ENCODE measurements at regions not wholly inside any gene's neighbourhood (a gene's known extent, or its start where the extent isn't known, plus 50 kb on each side); places are given as distances from the start of the nearest gene placed in this dataset.
"Not testable (repeated sequence)": the region's sequence is repeated elsewhere in the genome, so short reads cannot be mapped to it uniquely, and the experiment has no call there.

DNA sequence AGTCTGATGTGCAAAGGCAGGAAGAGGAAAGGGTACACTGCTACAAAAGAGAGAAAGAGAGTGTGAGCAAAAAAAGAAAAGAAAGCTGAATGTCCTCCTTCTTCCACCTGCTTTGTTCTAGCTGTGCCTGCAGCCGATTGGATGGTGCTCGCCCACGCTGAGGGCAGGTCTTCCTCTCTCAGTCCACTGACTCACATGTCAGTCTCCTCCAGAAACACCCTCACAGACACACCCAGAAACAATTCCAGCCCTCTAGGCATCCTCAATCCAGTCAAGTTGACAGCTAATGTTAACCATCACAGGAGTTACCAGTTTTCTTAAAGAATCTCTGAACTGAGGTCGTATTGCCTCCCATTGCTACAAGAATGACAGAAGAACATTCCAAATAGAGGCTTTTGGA is 411.9 kb upstream of the SASH1 start:
- Mint-ChIP-seq H3K4me1 (peaks cover 0 to 2% (median 0%) of the 10 kb centered on the region in 3 donors), H3K27me3 (no peaks in the 10 kb centered on the region), H3K27ac (no peak overlapping the region), H3K9me3 (peaks cover 3 to 21% (median 4%) of the 10 kb centered on the region in 3 donors), H3K4me3 (no peak overlapping the region), H3K36me3 (no peaks in the 10 kb centered on the region)

DNA sequence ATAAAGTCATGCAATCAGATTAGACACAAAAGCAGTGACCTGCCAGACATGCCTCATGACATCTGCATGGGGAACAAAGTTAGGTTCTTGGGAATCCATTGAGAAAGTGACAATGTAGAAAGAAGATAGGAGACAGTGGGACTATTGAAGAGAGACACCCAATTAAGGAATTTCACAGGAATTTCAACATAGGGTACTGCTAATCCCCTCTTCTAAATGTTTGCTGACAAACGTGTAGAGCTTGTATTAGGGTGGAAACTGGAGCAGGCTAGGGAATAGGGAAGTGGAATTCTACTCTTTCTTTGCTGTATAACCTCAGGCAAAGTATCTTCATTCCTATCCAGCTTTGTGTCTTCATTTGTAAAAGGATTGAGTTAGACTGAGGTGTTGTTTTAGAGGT is 409.4 kb upstream of the SASH1 start:
- peaks cover 3 to 8% (median 4%) of the 10 kb centered on the region in 3 donors for H3K9me3 Mint-ChIP-seq
- H3K36me3 Mint-ChIP-seq = no peaks in the 10 kb centered on the region
- no peak overlapping the region for H3K4me3 Mint-ChIP-seq
- H3K27me3 Mint-ChIP-seq = no peaks in the 10 kb centered on the region
- no peak overlapping the region for H3K27ac Mint-ChIP-seq
- peaks cover 0 to 2% (median 0%) of the 10 kb centered on the region in 3 donors for H3K4me1 Mint-ChIP-seq

DNA sequence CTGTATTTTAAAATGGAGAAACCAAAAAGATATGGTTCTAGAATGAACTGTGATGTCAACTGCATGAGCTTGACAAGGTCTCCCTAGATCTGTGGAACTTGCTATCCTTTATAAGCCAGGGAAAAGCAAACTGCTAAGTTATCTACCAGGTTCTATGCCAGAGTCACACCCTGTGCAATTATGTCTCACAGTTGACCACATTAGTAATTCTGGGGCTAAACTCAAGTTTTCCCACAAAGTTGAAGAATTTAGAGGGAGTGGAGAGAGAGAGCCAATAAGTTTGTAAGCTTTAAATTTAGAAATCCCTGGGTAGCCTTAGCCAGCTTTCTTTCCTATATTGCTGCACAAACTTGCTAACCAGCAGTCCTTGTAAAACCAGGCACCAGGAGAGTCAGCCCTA is 407.0 kb upstream of the SASH1 start:
- Mint-ChIP-seq H3K9me3 (peaks cover 0 to 4% (median 0%) of the 10 kb centered on the region in 3 donors), H3K4me1 (peaks cover 0 to 2% (median 0%) of the 10 kb centered on the region in 3 donors), H3K36me3 (no peaks in the 10 kb centered on the region), H3K4me3 (no peak overlapping the region), H3K27me3 (no peaks in the 10 kb centered on the region), H3K27ac (no peak overlapping the region)

DNA sequence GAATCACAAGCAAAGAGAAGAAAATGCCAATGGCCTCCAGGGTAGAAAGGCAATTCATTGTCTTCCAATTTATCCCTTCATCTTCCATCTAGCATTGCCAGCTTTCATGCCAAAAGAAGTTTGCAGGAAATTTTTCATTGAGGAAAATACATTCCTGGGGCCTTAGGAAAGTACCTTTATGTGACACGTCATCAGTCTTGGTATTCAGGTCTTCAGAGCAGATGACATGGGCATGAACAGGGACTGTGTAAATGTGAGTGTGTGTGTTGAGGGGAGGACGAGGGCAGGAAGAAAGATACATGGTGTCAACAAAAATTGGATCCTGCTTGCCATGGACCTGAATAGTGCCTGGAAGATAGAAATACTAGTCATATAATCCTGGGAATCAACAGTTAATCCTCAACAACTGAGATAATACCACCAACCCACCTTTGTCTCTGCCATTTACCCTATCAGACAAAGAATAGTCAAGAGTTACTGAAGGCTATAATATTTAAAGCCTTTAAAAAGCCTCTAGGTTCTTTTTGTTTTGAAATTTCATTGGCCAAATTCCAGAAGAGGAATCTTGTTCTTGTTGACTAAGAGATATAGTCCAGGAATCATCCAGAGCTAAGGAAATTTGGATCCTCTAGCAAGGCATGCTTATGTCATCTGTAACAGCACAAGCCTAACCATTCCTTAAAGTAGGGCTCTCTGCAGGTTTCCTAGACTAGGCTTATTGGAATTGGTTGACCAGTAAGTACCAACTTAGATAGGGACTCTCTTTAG is 405.8 kb upstream of the SASH1 start:
- H3K27me3 Mint-ChIP-seq = no peaks in the 10 kb centered on the region
- H3K9me3 Mint-ChIP-seq = peaks cover 0 to 3% (median 0%) of the 10 kb centered on the region in 3 donors
- H3K4me3 Mint-ChIP-seq = no peak overlapping the region
- H3K36me3 Mint-ChIP-seq = no peaks in the 10 kb centered on the region
- H3K4me1 Mint-ChIP-seq = peaks cover 0 to 2% (median 0%) of the 10 kb centered on the region in 3 donors
- no peak overlapping the region for H3K27ac Mint-ChIP-seq

DNA sequence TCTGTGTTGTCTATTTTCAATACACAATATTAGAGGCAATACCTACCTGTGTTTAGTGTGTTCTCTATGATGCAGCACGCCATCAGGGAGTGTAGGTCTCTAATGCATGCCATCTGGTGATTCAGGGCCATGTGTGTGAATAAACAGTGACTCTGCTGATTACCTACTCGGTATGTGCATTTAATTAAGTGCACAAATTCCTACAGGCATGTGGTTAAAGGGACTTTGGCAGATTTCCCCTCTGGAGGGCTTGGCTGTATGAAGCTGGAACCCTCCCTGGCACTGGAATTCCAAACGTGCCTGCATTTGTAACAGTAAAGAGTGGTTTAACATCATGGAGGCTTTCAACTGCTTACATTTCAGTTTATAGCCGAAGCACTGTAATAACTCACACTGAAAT is 401.5 kb upstream of the SASH1 start:
- peaks cover 0 to 2% (median 0%) of the 10 kb centered on the region in 3 donors for H3K4me1 Mint-ChIP-seq
- H3K4me3 Mint-ChIP-seq = no peak overlapping the region
- no peaks in the 10 kb centered on the region for H3K27me3 Mint-ChIP-seq
- no peaks in the 10 kb centered on the region for H3K36me3 Mint-ChIP-seq
- no peak overlapping the region for H3K27ac Mint-ChIP-seq
- H3K9me3 Mint-ChIP-seq = peaks cover 5 to 12% (median 7%) of the 10 kb centered on the region in 3 donors

DNA sequence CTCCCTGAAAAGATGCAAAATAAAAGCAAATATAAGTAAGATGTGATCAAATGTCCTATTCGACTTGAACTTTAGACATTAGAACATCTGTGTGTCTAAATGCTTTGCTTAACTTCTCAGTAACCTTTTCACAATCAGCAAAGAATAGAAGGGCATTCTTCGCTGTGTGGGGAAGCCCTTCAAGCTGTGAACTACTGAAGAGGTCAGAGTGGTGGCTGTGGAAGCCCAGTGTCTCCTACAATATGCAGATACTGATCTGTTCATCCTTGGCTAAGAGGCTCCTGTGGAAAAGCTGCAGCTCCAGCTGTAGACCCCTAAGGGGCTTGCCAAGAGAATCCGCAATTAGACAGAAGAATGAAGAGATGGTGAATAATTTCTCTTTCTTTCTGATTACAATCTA is 400.3 kb upstream of the SASH1 start:
- Mint-ChIP-seq H3K27ac (no peak overlapping the region), H3K4me3 (no peak overlapping the region), H3K9me3 (peaks cover 5 to 12% (median 7%) of the 10 kb centered on the region in 3 donors), H3K36me3 (no peaks in the 10 kb centered on the region), H3K4me1 (peaks cover 0 to 2% (median 0%) of the 10 kb centered on the region in 3 donors), H3K27me3 (no peaks in the 10 kb centered on the region)

DNA sequence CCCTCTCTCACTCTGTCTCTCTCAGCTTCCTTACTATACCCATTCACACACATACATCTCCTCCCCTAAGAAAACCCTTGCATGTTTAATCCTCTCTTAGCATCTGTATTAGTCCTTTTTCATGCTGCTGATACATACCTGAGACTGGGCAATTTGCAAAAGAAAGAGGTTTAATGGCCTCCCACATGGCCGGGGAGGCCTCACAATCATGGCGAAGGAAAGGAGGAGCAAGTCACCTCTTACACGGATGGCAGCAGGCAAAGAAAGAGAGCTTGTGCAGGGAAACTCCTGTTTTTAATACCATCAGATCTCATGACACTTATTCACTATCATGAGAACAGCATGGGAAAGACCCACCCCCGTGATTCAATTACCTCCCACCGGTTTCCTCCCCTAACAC is 398.5 kb upstream of the SASH1 start:
- Mint-ChIP-seq H3K9me3 (peaks cover 5 to 11% (median 9%) of the 10 kb centered on the region in 3 donors), H3K36me3 (no peaks in the 10 kb centered on the region), H3K4me3 (no peak overlapping the region), H3K27ac (no peak overlapping the region), H3K27me3 (no peaks in the 10 kb centered on the region), H3K4me1 (peaks cover 0 to 2% (median 0%) of the 10 kb centered on the region in 3 donors)

DNA sequence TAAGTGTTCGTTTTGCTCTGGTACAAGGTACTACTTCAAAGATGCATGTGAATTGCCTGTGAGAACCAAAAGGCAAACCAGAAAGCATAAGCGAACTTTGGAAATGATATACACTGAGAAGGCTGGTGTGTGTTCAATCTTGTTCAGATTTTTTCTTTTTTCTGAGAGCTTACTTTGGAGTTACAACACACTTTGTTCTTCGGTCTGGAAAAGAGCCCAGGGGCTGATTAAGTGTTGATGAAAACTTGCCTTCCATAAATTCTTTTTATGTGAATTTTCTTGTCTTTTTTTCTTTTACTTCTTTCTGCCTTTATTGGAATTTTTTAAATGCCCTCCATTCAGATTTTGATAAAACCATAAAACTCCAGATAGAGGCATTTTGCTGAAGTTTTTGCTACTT is 395.1 kb upstream of the SASH1 start:
- Mint-ChIP-seq H3K4me3 (no peak overlapping the region), H3K4me1 (peaks cover 0 to 2% (median 0%) of the 10 kb centered on the region in 3 donors), H3K9me3 (peaks cover 5 to 11% (median 9%) of the 10 kb centered on the region in 3 donors), H3K36me3 (no peaks in the 10 kb centered on the region), H3K27ac (no peak overlapping the region), H3K27me3 (no peaks in the 10 kb centered on the region)

DNA sequence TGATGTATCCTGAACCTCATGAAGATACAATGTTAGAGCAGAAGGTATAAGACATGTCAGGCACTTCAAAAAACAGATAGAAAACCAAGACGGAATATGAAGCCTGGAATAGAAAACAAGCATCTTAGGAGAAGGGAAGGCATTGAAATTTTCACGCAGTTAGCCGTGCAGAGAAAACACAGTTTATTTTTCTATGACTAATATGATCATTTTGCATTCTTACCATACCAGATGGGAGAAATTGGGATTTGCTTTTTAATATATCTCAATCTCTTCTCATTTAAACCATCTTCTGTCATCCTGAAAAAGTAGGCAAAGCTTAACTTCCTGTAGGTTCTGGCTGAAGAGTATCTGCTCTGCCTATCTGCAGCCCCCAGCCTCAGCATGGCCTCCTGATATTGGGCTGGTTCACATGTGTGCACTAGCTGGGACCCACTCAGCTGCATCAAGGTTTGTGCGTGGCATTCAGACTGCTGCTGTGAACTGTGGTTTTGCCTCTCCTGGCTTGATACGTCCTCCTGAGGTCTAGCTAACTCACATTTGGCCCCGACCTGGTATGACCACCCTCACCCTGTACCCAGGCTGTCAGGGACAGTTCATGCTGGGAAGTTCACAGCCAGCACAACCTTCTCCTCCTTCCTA is 392.5 kb upstream of the SASH1 start:
- no peaks in the 10 kb centered on the region for H3K4me1 Mint-ChIP-seq
- no peak overlapping the region for H3K4me3 Mint-ChIP-seq
- peaks cover under 1 to 5% (median under 1%) of the 10 kb centered on the region in 3 donors for H3K9me3 Mint-ChIP-seq
- H3K36me3 Mint-ChIP-seq = no peaks in the 10 kb centered on the region
- no peaks in the 10 kb centered on the region for H3K27me3 Mint-ChIP-seq
- no peak overlapping the region for H3K27ac Mint-ChIP-seq

DNA sequence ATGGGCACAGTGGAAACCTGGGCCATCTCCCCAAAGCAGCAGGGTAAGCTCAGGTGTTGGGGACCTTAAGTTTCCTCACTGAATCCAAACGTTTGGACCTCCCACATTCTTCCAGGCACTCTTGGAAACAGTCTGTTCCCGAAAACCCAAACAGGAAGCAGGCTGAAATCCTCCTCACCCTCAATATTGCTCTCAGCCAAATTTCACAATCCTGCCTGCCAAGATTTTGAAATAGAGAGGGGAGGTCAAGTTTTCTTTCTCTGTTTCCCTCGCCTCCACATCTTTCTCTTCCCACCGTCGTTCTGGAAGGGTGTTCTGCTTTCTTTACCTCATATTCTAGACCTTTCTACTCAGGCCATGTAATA is 392.0 kb upstream of the SASH1 start:
- Mint-ChIP-seq H3K27me3 (no peaks in the 10 kb centered on the region), H3K27ac (peak overlapping the region in 1 of 3 donors; percentile 79), H3K9me3 (peaks cover 0 to 4% (median 0%) of the 10 kb centered on the region in 3 donors), H3K36me3 (no peaks in the 10 kb centered on the region), H3K4me3 (no peak overlapping the region), H3K4me1 (no peaks in the 10 kb centered on the region)

DNA sequence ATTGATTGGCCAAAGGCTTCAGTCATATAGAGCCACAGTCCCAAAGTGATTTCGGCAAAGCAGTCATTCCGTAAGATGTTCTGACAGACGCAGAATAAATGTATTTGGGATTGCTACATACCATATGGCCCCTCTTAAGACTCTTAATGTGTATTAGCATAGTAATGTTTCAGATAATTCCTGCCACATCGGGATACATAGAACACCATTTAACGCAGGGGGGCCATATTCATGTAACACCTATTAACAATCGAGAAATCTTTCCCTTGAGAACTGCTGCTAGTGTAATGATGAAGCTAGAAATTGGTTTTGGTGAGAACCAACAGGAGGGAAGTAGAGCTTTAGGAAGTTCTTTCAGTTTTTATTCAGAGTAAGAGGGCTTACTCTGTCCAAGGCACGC is 390.9 kb upstream of the SASH1 start:
- Mint-ChIP-seq H3K4me1 (no peaks in the 10 kb centered on the region), H3K9me3 (peaks cover 0 to 4% (median 0%) of the 10 kb centered on the region in 3 donors), H3K36me3 (no peaks in the 10 kb centered on the region), H3K4me3 (no peak overlapping the region), H3K27me3 (no peaks in the 10 kb centered on the region), H3K27ac (no peak overlapping the region)

DNA sequence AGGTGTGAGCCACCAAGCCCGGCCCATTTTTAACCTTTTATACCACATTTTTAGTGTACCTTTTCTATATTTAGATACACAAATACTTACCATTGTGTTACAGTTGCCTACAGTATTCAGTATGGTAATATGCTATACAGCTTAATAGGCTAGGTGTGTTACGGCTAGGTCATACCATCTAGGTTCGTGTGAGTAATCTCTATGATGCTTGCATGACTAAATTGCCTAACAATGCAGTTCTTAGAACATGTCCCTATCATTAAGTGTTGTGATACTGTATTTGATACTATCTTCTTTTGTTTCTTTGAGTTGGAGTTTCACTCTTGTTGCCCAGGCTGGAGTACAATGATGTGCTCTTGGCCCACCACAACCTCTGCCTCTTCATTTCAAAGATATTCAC is 387.7 kb upstream of the SASH1 start:
- Mint-ChIP-seq H3K4me3 (no peak overlapping the region), H3K4me1 (no peaks in the 10 kb centered on the region), H3K9me3 (no peaks in the 10 kb centered on the region), H3K27me3 (no peaks in the 10 kb centered on the region), H3K36me3 (no peaks in the 10 kb centered on the region), H3K27ac (no peak overlapping the region)

DNA sequence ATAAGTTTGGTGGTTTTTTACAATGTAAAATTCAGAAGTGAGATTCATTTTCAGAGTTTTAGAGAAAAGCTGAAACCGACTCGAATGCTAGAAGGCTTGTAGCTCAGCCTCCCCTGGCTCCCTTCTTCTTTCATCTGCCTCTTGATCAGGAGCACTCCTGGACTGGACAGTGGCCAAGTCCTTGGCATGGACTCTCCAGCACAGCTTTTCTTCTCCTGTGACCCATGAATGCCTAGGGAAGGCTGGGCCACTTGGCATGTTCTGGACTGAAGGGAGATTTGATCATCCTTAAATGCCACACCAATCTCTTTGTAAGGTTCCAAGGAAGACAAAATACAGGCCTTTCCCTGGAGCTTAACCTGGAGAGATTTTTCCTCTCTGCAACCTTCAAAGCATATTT is 384.0 kb upstream of the SASH1 start:
- Mint-ChIP-seq H3K4me3 (no peak overlapping the region), H3K9me3 (no peaks in the 10 kb centered on the region), H3K4me1 (no peaks in the 10 kb centered on the region), H3K27me3 (peaks cover under 1% of the 10 kb centered on the region), H3K27ac (no peak overlapping the region), H3K36me3 (peaks cover 2% of the 10 kb centered on the region)

DNA sequence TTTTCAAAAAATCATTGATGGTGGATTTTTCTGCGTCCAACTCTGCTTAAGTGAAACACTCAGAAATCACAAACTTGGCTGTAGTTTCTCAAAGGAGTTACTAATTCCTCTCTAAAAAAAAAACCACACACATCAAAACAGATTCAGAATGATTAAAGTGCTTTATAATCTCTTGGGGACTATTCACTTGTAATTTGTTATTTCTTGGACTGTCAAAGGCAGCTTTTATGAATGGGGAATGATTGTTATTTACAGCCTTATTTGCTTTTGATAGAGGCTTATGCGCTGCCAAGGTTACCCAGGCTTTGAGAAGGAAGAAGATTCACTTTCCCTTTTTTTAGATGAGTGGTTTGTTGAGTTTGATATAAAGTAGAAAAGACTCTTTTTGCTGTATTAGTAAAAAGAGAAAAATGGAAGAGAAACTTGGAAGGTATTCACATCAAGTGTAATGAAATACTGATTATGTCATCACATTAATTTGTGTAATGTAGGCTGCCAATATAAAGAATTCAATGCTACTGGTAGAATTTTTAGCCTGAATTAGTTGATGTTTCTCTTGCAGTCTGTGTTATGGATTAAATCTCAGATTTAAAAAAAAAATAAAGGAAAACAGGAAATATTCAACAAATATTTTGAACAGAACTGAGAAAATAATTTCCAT is 381.0 kb upstream of the SASH1 start:
- no peak overlapping the region for H3K4me3 Mint-ChIP-seq
- H3K4me1 Mint-ChIP-seq = no peaks in the 10 kb centered on the region
- H3K36me3 Mint-ChIP-seq = peaks cover 2% of the 10 kb centered on the region
- no peak overlapping the region for H3K27ac Mint-ChIP-seq
- peaks cover 0 to 5% (median 2%) of the 10 kb centered on the region in 3 donors for H3K9me3 Mint-ChIP-seq
- H3K27me3 Mint-ChIP-seq = peaks cover 2% of the 10 kb centered on the region

DNA sequence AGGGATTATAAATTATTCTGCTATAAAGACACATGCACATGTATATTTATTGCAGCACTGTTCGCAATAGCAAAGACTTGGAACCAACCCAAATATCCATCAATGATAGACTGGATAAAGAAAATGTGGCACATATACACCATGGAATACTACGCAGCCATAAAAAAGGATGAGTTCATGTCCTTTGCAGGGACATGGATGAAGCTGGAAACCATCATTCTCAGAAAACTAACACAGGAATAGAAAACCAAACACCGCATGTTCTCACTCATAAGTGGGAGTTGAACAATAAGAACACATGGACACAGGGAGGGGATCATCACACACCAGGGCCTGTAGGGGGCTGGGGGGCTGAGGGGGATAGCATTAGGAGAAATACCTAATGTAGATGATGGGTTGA is 377.2 kb upstream of the SASH1 start:
- not testable (repeated sequence) for H3K36me3 Mint-ChIP-seq, H3K9me3 Mint-ChIP-seq, H3K27me3 Mint-ChIP-seq, H3K4me3 Mint-ChIP-seq, H3K4me1 Mint-ChIP-seq
- peak overlapping the region in 1 of 3 donors; percentile 78 for H3K27ac Mint-ChIP-seq
